Keratinocyte (primary cell): ENCODE measurements at regions not wholly inside any gene's neighbourhood (a gene's known extent, or its start where the extent isn't known, plus 50 kb on each side); places are given as distances from the start of the nearest gene placed in this dataset.
A peak's percentile ranks its signal among the peaks of the same experiment; 100 is the strongest.

Source experiments
- DNase-seq: peaks from one replicate; pipeline ENCODE4 v3.0.0-alpha.2; 2011; ENCODE audit warnings: low read depth, missing footprints, low spot score
- FAIRE-seq: peaks from 2 replicates; lab custom pipeline; 2011; peaks lifted over from hg19 to GRCh38; lab: Jason Lieb, UNC
- H2AFZ ChIP-seq: 2 replicates; pipeline ENCODE4 v1.6.0; 2012; ENCODE audit warnings: low read length, control low read depth, inconsistent platforms; ENCODE audit not compliant: control insufficient read depth
- H3K27ac ChIP-seq: 2 replicates; pipeline ENCODE4 v1.5.1; 2011; ENCODE audit warnings: low read length; ENCODE audit not compliant: control insufficient read depth, insufficient read depth
- H3K27me3 ChIP-seq: 3 replicates; pipeline ENCODE4 v1.6.0; 2011; ENCODE audit warnings: low read length; ENCODE audit not compliant: control insufficient read depth, insufficient read depth; ENCODE audit errors: extremely low read depth
- H3K36me3 ChIP-seq, 2 experiments: 2 replicates in 1 of 2; 3 replicates in 1 of 2; pipeline ENCODE4 v1.5.1; 2011; ENCODE audit warnings: low read length in 2 of 2, mild to moderate bottlenecking in 1 of 2; ENCODE audit not compliant: control insufficient read depth in 2 of 2, insufficient read depth in 2 of 2; ENCODE audit errors: extremely low read depth in 1 of 2
- H3K4me1 ChIP-seq: 3 replicates; pipeline ENCODE4 v1.5.1; 2011; ENCODE audit warnings: low read length; ENCODE audit not compliant: control insufficient read depth, insufficient read depth; ENCODE audit errors: extremely low read depth
- H3K4me2 ChIP-seq: 3 replicates; pipeline ENCODE4 v1.6.0; 2011; ENCODE audit warnings: low read depth, low read length; ENCODE audit not compliant: control insufficient read depth, insufficient read depth; ENCODE audit errors: extremely low read depth
- H3K4me3 ChIP-seq, 3 experiments: fragments of 200-600 bp in 1 of 3; sonication (generic) in 1 of 3; 2 replicates in 2 of 3; 3 replicates in 1 of 3; pipeline ENCODE4 v1.5.1; 2011 to 2016; ENCODE audit warnings: low read length in 3 of 3, mild to moderate bottlenecking in 3 of 3, control low read depth in 2 of 3, inconsistent platforms in 1 of 3, low read depth in 1 of 3, mixed read lengths in 1 of 3, mixed run types in 1 of 3, moderate library complexity in 1 of 3; ENCODE audit not compliant: control insufficient read depth in 2 of 3, insufficient read depth in 2 of 3; ENCODE audit errors: extremely low read depth in 1 of 3
- H3K79me2 ChIP-seq: 2 replicates; pipeline ENCODE4 v1.6.0; 2012; ENCODE audit warnings: low read length; ENCODE audit not compliant: control insufficient read depth, insufficient read depth
- H3K9ac ChIP-seq: 3 replicates; pipeline ENCODE4 v1.6.0; 2011; ENCODE audit warnings: low read length; ENCODE audit not compliant: control insufficient read depth, insufficient read depth; ENCODE audit errors: extremely low read depth
- H3K9me1 ChIP-seq: 3 replicates; pipeline ENCODE4 v1.6.0; 2011; ENCODE audit warnings: low read length; ENCODE audit not compliant: control insufficient read depth, insufficient read depth; ENCODE audit errors: extremely low read depth
- H3K9me3 ChIP-seq: 2 replicates; pipeline ENCODE4 v1.5.1; 2012; ENCODE audit warnings: low read depth, low read length; ENCODE audit not compliant: control insufficient read depth
- H4K20me1 ChIP-seq: 3 replicates; pipeline ENCODE4 v1.6.0; 2011; ENCODE audit warnings: low read length; ENCODE audit not compliant: control insufficient read depth, insufficient read depth; ENCODE audit errors: extremely low read depth
- EZH2 ChIP-seq: IDR thresholded peaks from one replicate; pipeline ENCODE4 v1.6.1; 2012; ENCODE audit warnings: inconsistent platforms, mild to moderate bottlenecking, low read length, moderate library complexity
- dilution Hi-C: fragments of 300-500 bp; cut with MboI; formaldehyde crosslinking; loops from one replicate; pipeline ENCODE4 v1.7.0; 2020; ENCODE audit warnings: low sequenced_read_pairs; ENCODE audit not compliant: extremely low pct_ligation_motif_present
- TF ChIP-seq, protein P1 (sequence below), 3 experiments: IDR thresholded peaks in 1 of 3; conservative IDR thresholded peaks in 1 of 3; optimal IDR thresholded peaks in 1 of 3; 2 replicates in 2 of 3; 3 replicates in 1 of 3; pipeline versions ENCODE3 to v1.5.1; 2011; ENCODE audit warnings: low read length in 3 of 3, mild to moderate bottlenecking in 3 of 3, moderate library complexity in 2 of 3, control low read depth in 1 of 3, inconsistent platforms in 1 of 3; ENCODE audit not compliant: insufficient read depth in 2 of 3; ENCODE audit errors: extremely low read depth in 1 of 3

DNA sequence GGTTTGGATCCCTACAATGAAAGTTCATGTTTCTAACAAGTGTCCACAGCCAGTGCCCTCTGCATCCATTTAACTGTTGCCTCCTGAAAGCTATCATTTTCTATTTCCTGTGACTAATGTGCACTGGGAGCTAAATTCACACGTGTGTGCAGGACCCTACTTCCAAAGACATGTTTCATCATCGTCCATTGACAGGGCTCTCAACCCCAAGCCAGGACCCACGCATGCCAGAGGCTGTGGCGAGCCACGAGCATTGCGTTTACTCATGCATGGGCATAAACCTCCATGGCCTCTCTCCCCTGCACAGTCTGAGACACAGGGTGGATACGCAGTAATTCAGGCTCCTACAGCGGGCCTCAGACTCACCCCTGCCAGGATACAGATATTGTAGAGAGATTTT is 153.2 kb downstream of the MAFB start:
- dilution Hi-C loops, result no loop called here
- H3K4me1 ChIP-seq, result no peaks in the 10 kb centered on the region
- H3K27me3 ChIP-seq, result no peaks in the 10 kb centered on the region
- no peaks in the 10 kb centered on the region for H3K79me2 ChIP-seq
- TF ChIP-seq, protein P1, sequence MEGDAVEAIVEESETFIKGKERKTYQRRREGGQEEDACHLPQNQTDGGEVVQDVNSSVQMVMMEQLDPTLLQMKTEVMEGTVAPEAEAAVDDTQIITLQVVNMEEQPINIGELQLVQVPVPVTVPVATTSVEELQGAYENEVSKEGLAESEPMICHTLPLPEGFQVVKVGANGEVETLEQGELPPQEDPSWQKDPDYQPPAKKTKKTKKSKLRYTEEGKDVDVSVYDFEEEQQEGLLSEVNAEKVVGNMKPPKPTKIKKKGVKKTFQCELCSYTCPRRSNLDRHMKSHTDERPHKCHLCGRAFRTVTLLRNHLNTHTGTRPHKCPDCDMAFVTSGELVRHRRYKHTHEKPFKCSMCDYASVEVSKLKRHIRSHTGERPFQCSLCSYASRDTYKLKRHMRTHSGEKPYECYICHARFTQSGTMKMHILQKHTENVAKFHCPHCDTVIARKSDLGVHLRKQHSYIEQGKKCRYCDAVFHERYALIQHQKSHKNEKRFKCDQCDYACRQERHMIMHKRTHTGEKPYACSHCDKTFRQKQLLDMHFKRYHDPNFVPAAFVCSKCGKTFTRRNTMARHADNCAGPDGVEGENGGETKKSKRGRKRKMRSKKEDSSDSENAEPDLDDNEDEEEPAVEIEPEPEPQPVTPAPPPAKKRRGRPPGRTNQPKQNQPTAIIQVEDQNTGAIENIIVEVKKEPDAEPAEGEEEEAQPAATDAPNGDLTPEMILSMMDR (optimal IDR thresholded peaks at IDR 0.05 in 1 of 3, IDR thresholded peaks at IDR 0.05 in 1 of 3, conservative IDR thresholded peaks at IDR 0.05 in 1 of 3; ENCODE audit: extremely low read depth in 1 of 3, insufficient read depth in 2 of 3, low read length in 3 of 3), result no peak
- no peak for TF ChIP-seq EZH2
- H3K4me3 ChIP-seq, result no peak overlapping the region
- H2AFZ ChIP-seq, result no peak overlapping the region
- no peak overlapping the region for H3K27ac ChIP-seq
- no peak overlapping the region for H3K4me2 ChIP-seq
- FAIRE-seq, result no peak
- peaks cover 3% of the 10 kb centered on the region for H3K9me3 ChIP-seq
- no peaks in the 10 kb centered on the region for H3K36me3 ChIP-seq
- H3K9ac ChIP-seq, result no peak overlapping the region
- H3K9me1 ChIP-seq, result no peaks in the 10 kb centered on the region
- DNase-seq, result no peak
- no peaks in the 10 kb centered on the region for H4K20me1 ChIP-seq

GRCh38 chr20:40532103-40532502 is 156.9 kb downstream of the MAFB start:
- Histone ChIP-seq H3K9me1 (no peaks in the 10 kb centered on the region), H3K4me3 (no peak overlapping the region), H3K9ac (no peak overlapping the region), H3K4me1 (no peaks in the 10 kb centered on the region), H3K79me2 (no peaks in the 10 kb centered on the region), H3K27ac (no peak overlapping the region), H3K9me3 (peaks cover 3% of the 10 kb centered on the region), H3K4me2 (no peak overlapping the region), H2AFZ (no peak overlapping the region), H3K27me3 (no peaks in the 10 kb centered on the region), H3K36me3 (no peaks in the 10 kb centered on the region), H4K20me1 (no peaks in the 10 kb centered on the region)
- no peak for FAIRE-seq
- dilution Hi-C loops, result no loop called here
- DNase-seq, result no peak
- no peak for TF ChIP-seq EZH2
- TF ChIP-seq, protein P1 (optimal IDR thresholded peaks at IDR 0.05 in 1 of 3, IDR thresholded peaks at IDR 0.05 in 1 of 3, conservative IDR thresholded peaks at IDR 0.05 in 1 of 3; ENCODE audit: extremely low read depth in 1 of 3, insufficient read depth in 2 of 3, low read length in 3 of 3), result peak; percentile 30 to 59 (median 48)
